GM12872 (cell line): ENCODE measurements at regions not wholly inside any gene's neighbourhood (a gene's known extent, or its start where the extent isn't known, plus 50 kb on each side); places are given as distances from the start of the nearest gene placed in this dataset.

Experiments used
- TF ChIP-seq, protein P1 (sequence below): IDR thresholded peaks from 3 replicates; pipeline ENCODE4 v1.5.1; 2011; ENCODE audit warnings: low read depth, mild to moderate bottlenecking, low read length, moderate library complexity; ENCODE audit not compliant: insufficient read depth

DNA sequence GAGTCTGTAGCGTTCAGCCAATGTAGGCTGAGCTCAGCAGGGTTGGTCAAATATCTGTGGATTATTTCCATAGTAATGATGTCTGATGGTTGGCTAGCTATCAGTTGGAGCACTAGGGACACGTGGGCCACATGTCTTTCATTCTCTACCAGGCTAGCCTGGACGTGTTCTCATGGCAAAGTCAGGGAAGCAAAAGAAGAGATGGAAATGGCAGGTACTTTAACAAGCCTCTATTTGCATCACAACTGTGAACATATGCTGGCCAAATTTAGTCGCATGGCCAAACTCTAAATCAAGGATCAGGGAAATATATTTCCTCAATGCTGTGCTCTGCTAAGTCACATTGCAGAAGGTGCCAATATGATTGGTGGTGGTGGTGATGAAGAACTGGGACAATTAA, 371.6 kb upstream of the CHST9 start:
- TF ChIP-seq, protein P1, sequence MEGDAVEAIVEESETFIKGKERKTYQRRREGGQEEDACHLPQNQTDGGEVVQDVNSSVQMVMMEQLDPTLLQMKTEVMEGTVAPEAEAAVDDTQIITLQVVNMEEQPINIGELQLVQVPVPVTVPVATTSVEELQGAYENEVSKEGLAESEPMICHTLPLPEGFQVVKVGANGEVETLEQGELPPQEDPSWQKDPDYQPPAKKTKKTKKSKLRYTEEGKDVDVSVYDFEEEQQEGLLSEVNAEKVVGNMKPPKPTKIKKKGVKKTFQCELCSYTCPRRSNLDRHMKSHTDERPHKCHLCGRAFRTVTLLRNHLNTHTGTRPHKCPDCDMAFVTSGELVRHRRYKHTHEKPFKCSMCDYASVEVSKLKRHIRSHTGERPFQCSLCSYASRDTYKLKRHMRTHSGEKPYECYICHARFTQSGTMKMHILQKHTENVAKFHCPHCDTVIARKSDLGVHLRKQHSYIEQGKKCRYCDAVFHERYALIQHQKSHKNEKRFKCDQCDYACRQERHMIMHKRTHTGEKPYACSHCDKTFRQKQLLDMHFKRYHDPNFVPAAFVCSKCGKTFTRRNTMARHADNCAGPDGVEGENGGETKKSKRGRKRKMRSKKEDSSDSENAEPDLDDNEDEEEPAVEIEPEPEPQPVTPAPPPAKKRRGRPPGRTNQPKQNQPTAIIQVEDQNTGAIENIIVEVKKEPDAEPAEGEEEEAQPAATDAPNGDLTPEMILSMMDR = no peak

DNA sequence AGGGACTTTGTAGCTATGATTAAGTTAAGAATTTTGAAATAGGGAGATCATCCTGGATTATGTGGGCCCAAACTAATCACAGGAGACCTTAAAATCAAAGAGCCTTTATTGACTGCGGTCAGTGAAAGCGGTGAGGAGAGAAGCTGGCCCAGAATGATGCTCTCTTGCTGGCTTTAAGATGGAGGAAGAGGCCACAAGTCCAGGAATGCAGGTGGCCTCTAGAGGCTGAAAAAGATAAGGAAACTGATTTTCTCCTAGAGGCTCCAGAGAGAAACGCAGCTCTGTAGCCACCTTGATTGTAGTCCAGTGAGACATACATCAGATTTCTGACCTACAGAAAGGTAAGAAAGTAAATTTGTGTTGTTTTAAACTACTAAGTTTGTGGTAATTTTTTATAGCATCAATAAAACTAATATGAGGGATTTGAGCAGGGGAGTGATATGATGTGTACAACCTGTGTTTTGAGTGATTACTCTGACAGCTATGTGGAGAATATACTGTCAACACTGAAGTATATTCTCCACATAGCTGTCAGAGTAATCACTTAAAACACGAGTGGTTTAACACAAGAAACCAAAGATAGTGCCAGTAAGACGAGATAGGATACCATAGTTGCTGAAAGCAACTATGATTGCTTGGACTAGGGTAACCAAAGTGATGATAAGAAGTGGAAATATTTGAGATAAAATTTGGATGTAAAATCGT, 364.4 kb upstream of the CHST9 start:
- TF ChIP-seq, protein P1 = 0 out of 3 replicates have a peak, but pooled peaks have one; percentile 0

DNA sequence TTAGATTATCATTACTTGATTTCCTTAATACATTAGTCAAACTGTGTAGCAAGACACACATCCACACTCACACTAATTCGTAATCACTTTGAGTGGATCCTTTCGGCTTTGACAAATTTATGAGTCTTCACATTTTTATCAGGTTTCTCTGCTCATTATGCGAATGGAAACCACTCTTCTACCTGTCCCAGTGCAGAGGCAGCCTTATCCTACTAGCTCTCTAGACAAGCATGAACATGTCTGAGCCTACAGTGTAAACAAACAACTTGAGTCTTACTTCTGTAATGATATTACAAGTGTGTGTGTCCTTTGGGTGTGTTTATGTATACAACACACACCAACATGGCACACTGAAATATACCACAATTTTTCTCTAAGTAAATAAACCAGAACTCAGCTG, 361.9 kb upstream of the CHST9 start:
- TF ChIP-seq, protein P1 = no peak

DNA sequence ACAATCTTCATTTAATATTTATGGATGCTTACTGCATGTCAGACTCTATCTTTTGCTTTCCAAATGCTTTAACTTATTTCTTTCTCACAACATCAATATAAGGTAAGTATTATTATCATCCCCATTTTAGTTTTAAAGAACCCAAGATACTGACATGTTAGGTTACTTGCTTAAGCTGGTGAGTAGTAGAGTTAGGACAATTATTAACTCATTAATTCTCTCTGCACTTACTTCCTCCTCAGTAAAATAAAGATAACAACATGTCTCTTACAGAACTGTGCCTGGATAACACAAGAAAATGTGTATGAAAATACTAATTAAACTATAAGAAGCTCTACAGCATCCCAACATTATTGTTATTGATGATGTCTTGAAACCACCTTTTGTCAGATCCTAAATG, 359.1 kb upstream of the CHST9 start:
- TF ChIP-seq, protein P1 = no peak

DNA sequence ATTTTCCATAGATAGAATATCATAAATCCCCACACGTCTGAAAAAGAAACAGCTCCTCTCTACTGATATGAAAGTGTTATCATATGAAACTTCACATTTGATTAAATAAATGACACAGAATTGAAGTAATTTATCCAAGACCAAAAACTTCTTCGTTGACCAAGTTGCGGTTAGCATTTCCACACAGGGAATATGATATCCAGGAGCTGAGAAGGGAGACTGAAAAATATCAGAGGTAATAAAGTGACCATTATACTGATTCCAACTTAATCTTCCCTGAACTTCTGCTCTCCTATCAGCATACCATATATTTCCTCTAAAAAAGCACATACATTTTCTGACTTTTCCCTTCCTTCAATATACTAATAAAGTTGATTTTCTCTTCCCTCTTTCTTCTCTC, 356.2 kb upstream of the CHST9 start:
- TF ChIP-seq, protein P1 = no peak

DNA sequence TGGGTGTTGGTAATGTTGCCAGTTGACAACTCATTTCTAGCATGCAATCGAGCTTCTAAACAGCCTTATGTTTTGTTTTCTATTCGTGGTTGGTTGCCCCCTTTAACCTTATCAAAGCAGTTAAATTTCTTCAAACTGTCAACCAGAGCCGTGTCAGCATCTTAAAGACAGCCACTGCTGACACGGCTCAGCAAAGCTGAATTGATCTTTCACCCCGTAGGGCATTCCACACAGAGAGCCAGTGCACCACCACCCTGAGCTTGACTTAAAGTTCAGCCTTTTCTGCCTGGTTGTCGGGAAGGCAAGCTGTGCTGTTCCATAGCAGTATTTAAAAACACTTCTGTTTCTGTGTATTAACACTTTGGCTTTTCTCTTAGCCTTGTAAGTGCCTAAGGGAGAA, 355.0 kb upstream of the CHST9 start:
- TF ChIP-seq, protein P1 = no peak

DNA sequence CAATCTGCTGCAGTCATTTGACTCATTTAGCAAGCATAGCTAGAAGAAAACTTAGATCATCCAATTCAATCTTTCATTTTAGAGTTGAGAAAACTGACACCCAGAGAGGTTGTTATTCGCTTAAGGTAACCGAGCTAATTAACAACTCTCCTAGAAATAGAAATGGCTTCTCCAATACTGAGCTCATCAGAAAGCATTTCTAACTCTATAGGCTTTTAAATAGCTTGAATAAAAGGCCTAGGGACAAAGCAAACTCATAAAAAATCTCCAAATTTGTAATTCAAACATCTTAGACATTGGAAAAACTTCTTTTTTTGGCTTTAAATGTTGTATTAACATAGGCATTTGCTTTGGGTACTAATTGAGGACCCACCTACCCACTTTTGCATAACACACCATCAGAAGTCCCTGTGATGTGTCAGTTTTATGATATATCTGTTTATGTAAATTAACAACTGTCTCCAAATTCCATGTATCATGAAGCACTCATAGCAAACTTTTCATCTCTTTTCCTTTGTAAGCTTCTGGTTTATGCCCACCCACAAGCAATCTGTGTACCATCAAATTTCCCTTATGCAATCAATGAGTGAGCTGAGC, 343.9 kb upstream of the CHST9 start:
- TF ChIP-seq, protein P1 = no peak
